ENCODE measurements at regions not wholly inside any gene's neighbourhood (a gene's known extent, or its start where the extent isn't known, plus 50 kb on each side); places are given as distances from the start of the nearest gene placed in this dataset.

- Histone ChIP-seq H3K4me3 (ENCODE audit: low read depth, low read length) (no peak overlapping the region), H3K36me3 (ENCODE audit: insufficient read depth, low read length) (no peaks in the 10 kb centered on the region), H3K27me3 (ENCODE audit: insufficient read depth, low read length) (0 out of 2 replicates have a peak, but pooled peaks cover 5% of the 10 kb centered on the region), H3K79me2 (ENCODE audit: control insufficient read depth, insufficient read depth, low read length, unreplicated experiment) (no peaks in the 10 kb centered on the region), H3K27ac (ENCODE audit: low read depth, low read length) (no peak overlapping the region), H2AFZ (ENCODE audit: low read length, unreplicated experiment) (no peak overlapping the region), H3K4me1 (ENCODE audit: control insufficient read depth, insufficient read depth, low read length, unreplicated experiment) (no peaks in the 10 kb centered on the region)
These were observed 309.4 kb upstream of the ZNF32 start for GRCh38 chr10:43958071-43958432.

GRCh38 chr10:43957267-43958070, 308.8 kb upstream of the ZNF32 start:
- Histone ChIP-seq H3K4me1 (ENCODE audit: control insufficient read depth, insufficient read depth, low read length, unreplicated experiment) (no peaks in the 10 kb centered on the region), H3K27ac (ENCODE audit: low read depth, low read length) (no peak overlapping the region), H2AFZ (ENCODE audit: low read length, unreplicated experiment) (no peak overlapping the region), H3K27me3 (ENCODE audit: insufficient read depth, low read length) (0 out of 2 replicates have a peak, but pooled peaks cover 5% of the 10 kb centered on the region), H3K4me3 (ENCODE audit: low read depth, low read length) (no peak overlapping the region), H3K36me3 (ENCODE audit: insufficient read depth, low read length) (no peaks in the 10 kb centered on the region), H3K79me2 (ENCODE audit: control insufficient read depth, insufficient read depth, low read length, unreplicated experiment) (no peaks in the 10 kb centered on the region)

DNA sequence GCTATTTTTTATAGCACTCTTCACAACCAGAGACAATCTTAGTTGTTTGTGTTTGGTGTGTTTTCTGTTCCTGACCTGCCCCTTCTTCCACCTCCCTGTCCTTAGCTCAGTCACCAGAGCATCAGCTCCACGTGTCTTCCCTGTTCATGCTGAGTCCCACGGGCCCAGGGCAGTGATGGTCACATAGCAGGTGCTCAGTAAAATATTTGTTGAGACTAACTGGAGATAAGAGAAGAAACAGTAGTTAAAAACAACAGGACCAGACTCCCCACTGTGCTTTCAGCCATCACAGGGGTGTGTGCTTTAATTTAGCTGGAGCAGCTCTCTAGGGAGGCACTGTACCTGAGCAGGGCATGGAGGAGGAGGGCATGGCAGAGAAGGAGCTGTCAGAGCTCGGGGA, 307.3 kb upstream of the ZNF32 start:
- H3K79me2 ChIP-seq (ENCODE audit: control insufficient read depth, insufficient read depth, low read length, unreplicated experiment) = no peaks in the 10 kb centered on the region

DNA sequence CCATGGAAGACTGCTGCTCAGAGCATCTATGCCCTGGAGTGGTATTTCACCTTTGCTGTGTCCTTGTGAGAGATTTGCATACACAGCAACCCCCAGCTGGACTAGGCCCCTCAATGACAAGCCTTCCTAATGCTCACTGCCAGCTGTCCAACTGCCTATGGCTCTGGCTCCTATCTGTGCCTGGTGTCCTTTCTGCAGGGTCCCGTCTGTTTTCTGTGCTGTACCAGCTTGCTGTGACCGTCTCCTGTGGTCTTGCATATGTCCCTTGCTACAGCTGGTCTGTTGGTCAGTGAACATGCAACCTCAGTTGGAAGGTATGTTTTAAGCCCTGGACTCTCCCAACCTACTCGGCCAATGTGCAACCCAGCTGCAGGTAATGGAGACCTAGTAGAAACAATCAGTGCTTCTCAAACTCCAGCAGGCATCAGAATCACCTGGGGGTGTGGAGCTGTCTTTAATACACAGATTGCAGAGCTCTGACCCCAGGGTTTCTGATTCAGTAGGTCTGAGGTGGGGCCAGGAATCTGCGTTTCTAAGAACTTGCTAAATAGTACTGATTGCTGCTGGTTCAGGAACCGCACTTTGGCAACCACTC, 306.4 kb upstream of the ZNF32 start:
- Histone ChIP-seq H3K36me3 (ENCODE audit: insufficient read depth, low read length) (no peaks in the 10 kb centered on the region), H2AFZ (ENCODE audit: low read length, unreplicated experiment) (no peak overlapping the region), H3K4me3 (ENCODE audit: low read depth, low read length) (no peak overlapping the region), H3K4me1 (ENCODE audit: control insufficient read depth, insufficient read depth, low read length, unreplicated experiment) (no peaks in the 10 kb centered on the region), H3K27me3 (ENCODE audit: insufficient read depth, low read length) (0 out of 2 replicates have a peak, but pooled peaks cover 5% of the 10 kb centered on the region), H3K79me2 (ENCODE audit: control insufficient read depth, insufficient read depth, low read length, unreplicated experiment) (no peaks in the 10 kb centered on the region), H3K27ac (ENCODE audit: low read depth, low read length) (no peak overlapping the region)

More for the DNA sequence above, 307.3 kb upstream of the ZNF32 start:
- H3K4me1 ChIP-seq (ENCODE audit: control insufficient read depth, insufficient read depth, low read length, unreplicated experiment) = no peaks in the 10 kb centered on the region
- H3K4me3 ChIP-seq (ENCODE audit: low read depth, low read length) = no peak overlapping the region
- H3K36me3 ChIP-seq (ENCODE audit: insufficient read depth, low read length) = no peaks in the 10 kb centered on the region
- H2AFZ ChIP-seq (ENCODE audit: low read length, unreplicated experiment) = no peak overlapping the region
- H3K27ac ChIP-seq (ENCODE audit: low read depth, low read length) = no peak overlapping the region
- H3K27me3 ChIP-seq (ENCODE audit: insufficient read depth, low read length) = 0 out of 2 replicates have a peak, but pooled peaks cover 5% of the 10 kb centered on the region

GRCh38 chr10:43953672-43954071, 305.0 kb upstream of the ZNF32 start:
- Histone ChIP-seq H2AFZ (ENCODE audit: low read length, unreplicated experiment) (no peak overlapping the region), H3K27me3 (ENCODE audit: insufficient read depth, low read length) (0 out of 2 replicates have a peak, but pooled peaks cover 5% of the 10 kb centered on the region), H3K4me1 (ENCODE audit: control insufficient read depth, insufficient read depth, low read length, unreplicated experiment) (no peaks in the 10 kb centered on the region), H3K36me3 (ENCODE audit: insufficient read depth, low read length) (no peaks in the 10 kb centered on the region), H3K4me3 (ENCODE audit: low read depth, low read length) (no peak overlapping the region), H3K27ac (ENCODE audit: low read depth, low read length) (no peak overlapping the region), H3K79me2 (ENCODE audit: control insufficient read depth, insufficient read depth, low read length, unreplicated experiment) (no peaks in the 10 kb centered on the region)

GRCh38 chr10:43952760-43953159, 304.1 kb upstream of the ZNF32 start:
- H3K27ac ChIP-seq (ENCODE audit: low read depth, low read length) = no peak overlapping the region
- H2AFZ ChIP-seq (ENCODE audit: low read length, unreplicated experiment) = no peak overlapping the region
- H3K4me1 ChIP-seq (ENCODE audit: control insufficient read depth, insufficient read depth, low read length, unreplicated experiment) = no peaks in the 10 kb centered on the region
- no peak overlapping the region for H3K4me3 ChIP-seq (ENCODE audit: low read depth, low read length)
- H3K36me3 ChIP-seq (ENCODE audit: insufficient read depth, low read length) = no peaks in the 10 kb centered on the region
- H3K27me3 ChIP-seq (ENCODE audit: insufficient read depth, low read length) = 0 out of 2 replicates have a peak, but pooled peaks cover 5% of the 10 kb centered on the region
- no peaks in the 10 kb centered on the region for H3K79me2 ChIP-seq (ENCODE audit: control insufficient read depth, insufficient read depth, low read length, unreplicated experiment)

DNA sequence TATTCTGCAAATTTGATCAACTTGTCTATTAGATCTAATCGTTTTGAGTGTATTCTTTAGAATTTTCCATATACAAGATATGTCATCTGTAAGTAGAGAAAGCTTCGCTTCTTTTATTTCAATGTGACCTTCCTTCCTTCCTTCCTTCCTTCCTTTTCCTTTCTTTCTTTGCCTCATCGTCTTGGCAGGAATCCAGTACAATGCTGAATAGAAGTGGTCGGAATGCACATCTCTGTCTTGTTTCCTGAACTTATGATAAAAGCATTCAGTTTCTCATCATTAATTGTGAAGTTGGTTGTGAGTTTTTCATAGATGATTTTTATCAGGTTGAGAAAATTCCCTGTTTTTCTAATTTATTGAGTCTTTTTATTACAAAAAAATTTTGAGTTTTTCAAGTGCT, 300.7 kb upstream of the ZNF32 start:
- Histone ChIP-seq H2AFZ (ENCODE audit: low read length, unreplicated experiment) (no peak overlapping the region), H3K4me3 (ENCODE audit: low read depth, low read length) (no peak overlapping the region), H3K27ac (ENCODE audit: low read depth, low read length) (no peak overlapping the region), H3K27me3 (ENCODE audit: insufficient read depth, low read length) (no peaks in the 10 kb centered on the region), H3K4me1 (ENCODE audit: control insufficient read depth, insufficient read depth, low read length, unreplicated experiment) (no peaks in the 10 kb centered on the region), H3K36me3 (ENCODE audit: insufficient read depth, low read length) (no peaks in the 10 kb centered on the region), H3K79me2 (ENCODE audit: control insufficient read depth, insufficient read depth, low read length, unreplicated experiment) (no peaks in the 10 kb centered on the region)

DNA sequence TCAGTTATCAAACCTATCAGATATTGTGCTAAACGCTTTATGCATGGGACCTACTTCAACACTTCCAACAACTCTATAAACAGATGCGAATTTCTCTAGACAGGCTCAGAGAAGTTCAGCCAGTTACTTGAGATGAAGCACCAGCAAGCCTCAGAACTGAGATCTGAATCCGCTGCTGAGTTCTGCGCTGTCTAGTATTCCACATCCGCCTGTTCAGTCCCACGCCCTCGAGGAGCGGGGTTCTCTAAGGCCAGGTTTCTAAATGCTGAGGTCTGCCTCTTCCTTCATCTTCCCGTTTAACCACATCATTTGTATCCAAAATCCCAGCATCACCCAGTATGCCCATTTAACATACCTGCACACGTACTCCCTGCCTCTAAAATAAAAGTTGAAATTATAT, 297.8 kb upstream of the ZNF32 start:
- no peak overlapping the region for H2AFZ ChIP-seq (ENCODE audit: low read length, unreplicated experiment)
- H3K27me3 ChIP-seq (ENCODE audit: insufficient read depth, low read length) = no peaks in the 10 kb centered on the region
- no peak overlapping the region for H3K27ac ChIP-seq (ENCODE audit: low read depth, low read length)
- H3K4me1 ChIP-seq (ENCODE audit: control insufficient read depth, insufficient read depth, low read length, unreplicated experiment) = no peaks in the 10 kb centered on the region
- no peaks in the 10 kb centered on the region for H3K36me3 ChIP-seq (ENCODE audit: insufficient read depth, low read length)
- H3K4me3 ChIP-seq (ENCODE audit: low read depth, low read length) = no peak overlapping the region
- no peaks in the 10 kb centered on the region for H3K79me2 ChIP-seq (ENCODE audit: control insufficient read depth, insufficient read depth, low read length, unreplicated experiment)

GRCh38 chr10:43945908-43946307, 297.2 kb upstream of the ZNF32 start:
- Histone ChIP-seq H3K27ac (ENCODE audit: low read depth, low read length) (no peak overlapping the region), H3K36me3 (ENCODE audit: insufficient read depth, low read length) (no peaks in the 10 kb centered on the region), H3K4me1 (ENCODE audit: control insufficient read depth, insufficient read depth, low read length, unreplicated experiment) (no peaks in the 10 kb centered on the region), H3K27me3 (ENCODE audit: insufficient read depth, low read length) (no peaks in the 10 kb centered on the region), H3K79me2 (ENCODE audit: control insufficient read depth, insufficient read depth, low read length, unreplicated experiment) (no peaks in the 10 kb centered on the region), H3K4me3 (ENCODE audit: low read depth, low read length) (no peak overlapping the region), H2AFZ (ENCODE audit: low read length, unreplicated experiment) (no peak overlapping the region)

- no peak overlapping the region for H2AFZ ChIP-seq (ENCODE audit: low read length, unreplicated experiment)
- no peaks in the 10 kb centered on the region for H3K27me3 ChIP-seq (ENCODE audit: insufficient read depth, low read length)
- H3K27ac ChIP-seq (ENCODE audit: low read depth, low read length) = no peak overlapping the region
- no peak overlapping the region for H3K4me3 ChIP-seq (ENCODE audit: low read depth, low read length)
- no peaks in the 10 kb centered on the region for H3K36me3 ChIP-seq (ENCODE audit: insufficient read depth, low read length)
- no peaks in the 10 kb centered on the region for H3K4me1 ChIP-seq (ENCODE audit: control insufficient read depth, insufficient read depth, low read length, unreplicated experiment)
- H3K79me2 ChIP-seq (ENCODE audit: control insufficient read depth, insufficient read depth, low read length, unreplicated experiment) = no peaks in the 10 kb centered on the region
These were observed 296.5 kb upstream of the ZNF32 start for GRCh38 chr10:43945094-43945730.

Measured in ACC112 (cell line).